ENCODE measurements at regions not wholly inside any gene's neighbourhood (a gene's known extent, or its start where the extent isn't known, plus 50 kb on each side); places are given as distances from the start of the nearest gene placed in this dataset.

DNA sequence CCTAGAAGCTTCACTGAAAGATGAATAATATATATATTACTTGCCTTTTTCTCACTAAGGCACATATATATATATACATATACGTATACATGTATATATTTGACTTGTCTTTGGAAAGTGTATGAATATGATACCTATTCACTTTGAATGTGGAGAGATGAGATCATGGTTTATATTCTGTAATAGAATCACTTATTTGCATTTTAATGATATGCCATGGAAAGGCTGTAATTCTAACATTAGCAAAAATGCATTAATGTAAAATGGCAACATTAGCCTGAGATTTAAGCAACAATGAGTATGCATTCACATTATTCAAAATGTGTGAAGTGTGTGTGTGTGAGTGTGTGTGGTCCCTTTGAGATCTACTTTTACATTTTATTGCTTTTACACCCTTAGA, 54.5 kb upstream of the PRKD1 start:
- TF ChIP-seq, protein P1, sequence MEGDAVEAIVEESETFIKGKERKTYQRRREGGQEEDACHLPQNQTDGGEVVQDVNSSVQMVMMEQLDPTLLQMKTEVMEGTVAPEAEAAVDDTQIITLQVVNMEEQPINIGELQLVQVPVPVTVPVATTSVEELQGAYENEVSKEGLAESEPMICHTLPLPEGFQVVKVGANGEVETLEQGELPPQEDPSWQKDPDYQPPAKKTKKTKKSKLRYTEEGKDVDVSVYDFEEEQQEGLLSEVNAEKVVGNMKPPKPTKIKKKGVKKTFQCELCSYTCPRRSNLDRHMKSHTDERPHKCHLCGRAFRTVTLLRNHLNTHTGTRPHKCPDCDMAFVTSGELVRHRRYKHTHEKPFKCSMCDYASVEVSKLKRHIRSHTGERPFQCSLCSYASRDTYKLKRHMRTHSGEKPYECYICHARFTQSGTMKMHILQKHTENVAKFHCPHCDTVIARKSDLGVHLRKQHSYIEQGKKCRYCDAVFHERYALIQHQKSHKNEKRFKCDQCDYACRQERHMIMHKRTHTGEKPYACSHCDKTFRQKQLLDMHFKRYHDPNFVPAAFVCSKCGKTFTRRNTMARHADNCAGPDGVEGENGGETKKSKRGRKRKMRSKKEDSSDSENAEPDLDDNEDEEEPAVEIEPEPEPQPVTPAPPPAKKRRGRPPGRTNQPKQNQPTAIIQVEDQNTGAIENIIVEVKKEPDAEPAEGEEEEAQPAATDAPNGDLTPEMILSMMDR (IDR thresholded peaks at IDR 0.05), result no peak
- no peak for TF ChIP-seq POLR2A (IDR thresholded peaks at IDR 0.05)
